Karpas-422 (cell line): ENCODE measurements at regions not wholly inside any gene's neighbourhood (a gene's known extent, or its start where the extent isn't known, plus 50 kb on each side); places are given as distances from the start of the nearest gene placed in this dataset.
"Not testable (repeated sequence)": the region's sequence is repeated elsewhere in the genome, so short reads cannot be mapped to it uniquely, and the experiment has no call there.

Experiments
- DNase-seq: peaks from one replicate; pipeline ENCODE4 v3.0.0-alpha.2; 2015
- H2AFZ ChIP-seq: fragments of 200-600 bp; sonication (generic); 2 replicates; pipeline ENCODE4 v1.6.1; 2014; ENCODE audit warnings: antibody characterized with exemption, low read length, mixed read lengths
- H3K27ac ChIP-seq: fragments of 200-600 bp; sonication (generic); 2 replicates; pipeline ENCODE4 v1.5.1; 2014; ENCODE audit warnings: mild to moderate bottlenecking, low read length, moderate library complexity
- H3K27me3 ChIP-seq: fragments of 200-600 bp; sonication (generic); 2 replicates; pipeline ENCODE4 v1.6.1; 2014; ENCODE audit warnings: low read length, mixed read lengths
- H3K36me3 ChIP-seq: fragments of 200-600 bp; sonication (generic); 2 replicates; pipeline ENCODE4 v1.6.1; 2014; ENCODE audit warnings: low read length, mixed read lengths; ENCODE audit not compliant: insufficient read depth
- H3K4me1 ChIP-seq: fragments of 200-600 bp; sonication (generic); 2 replicates; pipeline ENCODE4 v1.6.1; 2014; ENCODE audit warnings: mild to moderate bottlenecking, low read length, mixed read lengths
- H3K4me2 ChIP-seq: fragments of 200-600 bp; sonication (generic); 2 replicates; pipeline ENCODE4 v1.6.1; 2014; ENCODE audit warnings: low read length, low read depth, mild to moderate bottlenecking; ENCODE audit not compliant: poor library complexity, severe bottlenecking
- H3K4me3 ChIP-seq: fragments of 200-600 bp; sonication (generic); 2 replicates; pipeline ENCODE4 v1.5.1; 2014; ENCODE audit warnings: mild to moderate bottlenecking, antibody characterized with exemption, low read length, mixed read lengths
- H3K79me2 ChIP-seq: fragments of 200-600 bp; sonication (generic); 2 replicates; pipeline ENCODE4 v1.6.1; 2014; ENCODE audit warnings: mild to moderate bottlenecking, low read length, mixed read lengths
- H3K9ac ChIP-seq: fragments of 200-600 bp; sonication (generic); 2 replicates; pipeline ENCODE4 v1.6.0; 2014; ENCODE audit warnings: low read length
- H3K9me2 ChIP-seq: fragments of 200-600 bp; sonication (generic), shearing (Covaris generic); replicated peaks from 2 replicates; pipeline ENCODE4 v1.6.0; 2014; ENCODE audit warnings: mild to moderate bottlenecking, low read length, moderate library complexity; ENCODE audit not compliant: insufficient read depth
- H3K9me3 ChIP-seq: fragments of 300-700, 200-600 bp; sonication (generic); 2 replicates; pipeline ENCODE4 v1.6.1; 2014; ENCODE audit warnings: low read length, mixed read lengths
- H4K20me1 ChIP-seq: fragments of 200-600 bp; sonication (generic); 2 replicates; pipeline ENCODE4 v1.6.1; 2014; ENCODE audit warnings: mild to moderate bottlenecking, antibody characterized with exemption, low read length, low read depth; ENCODE audit not compliant: insufficient read depth

- no peaks in the 10 kb centered on the region for H3K27me3 ChIP-seq
- H4K20me1 ChIP-seq, result no peaks in the 10 kb centered on the region
- no peaks in the 10 kb centered on the region for H3K36me3 ChIP-seq
- H2AFZ ChIP-seq, result no peak overlapping the region
- H3K4me3 ChIP-seq, result no peak overlapping the region
- H3K9me2 ChIP-seq, result no peaks in the 10 kb centered on the region
- no peak overlapping the region for H3K27ac ChIP-seq
- no peak overlapping the region for H3K9ac ChIP-seq
- H3K9me3 ChIP-seq, result no peaks in the 10 kb centered on the region
- no peaks in the 10 kb centered on the region for H3K79me2 ChIP-seq
- H3K4me2 ChIP-seq, result no peak overlapping the region
- no peak for DNase-seq
- H3K4me1 ChIP-seq, result no peaks in the 10 kb centered on the region
Observed at GRCh38 chr19:28075229-28075628, 1137.7 kb downstream of the UQCRFS1 start.

- H3K36me3 ChIP-seq, result no peaks in the 10 kb centered on the region
Observed at GRCh38 chr19:28074773-28075172, 1138.2 kb downstream of the UQCRFS1 start.

GRCh38 chr19:28067882-28068281 lies 1145.1 kb downstream of the UQCRFS1 start:
- H4K20me1 ChIP-seq, result no peaks in the 10 kb centered on the region
- H2AFZ ChIP-seq, result no peak overlapping the region
- no peaks in the 10 kb centered on the region for H3K9me2 ChIP-seq
- no peaks in the 10 kb centered on the region for H3K9me3 ChIP-seq
- H3K79me2 ChIP-seq, result no peaks in the 10 kb centered on the region
- no peaks in the 10 kb centered on the region for H3K4me1 ChIP-seq
- no peak overlapping the region for H3K9ac ChIP-seq
- H3K4me3 ChIP-seq, result no peak overlapping the region
- no peaks in the 10 kb centered on the region for H3K36me3 ChIP-seq
- H3K27me3 ChIP-seq, result no peaks in the 10 kb centered on the region
- DNase-seq, result no peak
- no peak overlapping the region for H3K27ac ChIP-seq
- no peak overlapping the region for H3K4me2 ChIP-seq

More at GRCh38 chr19:28074773-28075172, 1138.2 kb downstream of the UQCRFS1 start:
- Histone ChIP-seq H4K20me1 (no peaks in the 10 kb centered on the region), H3K4me3 (no peak overlapping the region), H3K27ac (no peak overlapping the region), H3K4me1 (no peaks in the 10 kb centered on the region), H3K9ac (no peak overlapping the region), H3K9me3 (no peaks in the 10 kb centered on the region), H3K4me2 (no peak overlapping the region), H3K27me3 (no peaks in the 10 kb centered on the region), H3K9me2 (no peaks in the 10 kb centered on the region), H3K79me2 (no peaks in the 10 kb centered on the region), H2AFZ (no peak overlapping the region)
- DNase-seq, result no peak

DNA sequence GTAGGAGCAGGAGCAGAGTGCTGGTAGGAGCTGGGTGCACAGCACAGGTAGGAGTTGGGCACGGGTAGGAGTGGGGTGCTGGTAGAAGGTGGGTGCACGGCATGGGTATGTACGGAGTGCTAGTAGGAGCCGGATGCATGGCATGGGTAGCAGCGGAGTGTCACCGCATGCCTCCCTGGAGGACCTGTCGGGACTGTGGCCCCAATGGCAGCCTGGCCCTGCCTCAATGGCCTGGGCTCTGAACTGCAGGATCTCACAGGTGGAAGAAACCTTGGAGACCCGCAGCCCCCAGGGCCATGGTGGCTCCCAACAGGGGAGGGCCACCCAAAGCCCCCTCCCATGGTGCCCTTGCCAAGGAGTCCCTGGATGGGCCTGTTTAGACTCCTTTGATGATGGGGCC lies 1146.0 kb downstream of the UQCRFS1 start:
- no peak for DNase-seq
- H3K4me1 ChIP-seq, result no peaks in the 10 kb centered on the region
- no peak overlapping the region for H2AFZ ChIP-seq
- H3K79me2 ChIP-seq, result no peaks in the 10 kb centered on the region
- no peaks in the 10 kb centered on the region for H3K36me3 ChIP-seq
- no peaks in the 10 kb centered on the region for H3K9me2 ChIP-seq
- H3K9me3 ChIP-seq, result no peaks in the 10 kb centered on the region
- H3K27ac ChIP-seq, result no peak overlapping the region
- H3K4me2 ChIP-seq, result no peak overlapping the region
- H3K4me3 ChIP-seq, result no peak overlapping the region
- H3K9ac ChIP-seq, result no peak overlapping the region
- no peaks in the 10 kb centered on the region for H4K20me1 ChIP-seq
- no peaks in the 10 kb centered on the region for H3K27me3 ChIP-seq

- no peak for DNase-seq
- no peaks in the 10 kb centered on the region for H3K36me3 ChIP-seq
- no peaks in the 10 kb centered on the region for H3K9me3 ChIP-seq
- H4K20me1 ChIP-seq, result no peaks in the 10 kb centered on the region
- H3K4me1 ChIP-seq, result no peaks in the 10 kb centered on the region
- H3K9ac ChIP-seq, result no peak overlapping the region
- no peaks in the 10 kb centered on the region for H3K27me3 ChIP-seq
- no peak overlapping the region for H3K4me3 ChIP-seq
- H3K79me2 ChIP-seq, result no peaks in the 10 kb centered on the region
- no peak overlapping the region for H3K27ac ChIP-seq
- no peak overlapping the region for H3K4me2 ChIP-seq
- H2AFZ ChIP-seq, result no peak overlapping the region
- H3K9me2 ChIP-seq, result no peaks in the 10 kb centered on the region
Observed at GRCh38 chr19:28066161-28066560, 1146.8 kb downstream of the UQCRFS1 start.

GRCh38 chr19:28065026-28065425 lies 1147.9 kb downstream of the UQCRFS1 start:
- Histone ChIP-seq H3K9me2 (no peaks in the 10 kb centered on the region), H3K9me3 (peaks cover 3% of the 10 kb centered on the region; the same call in 1 of the 2 replicates), H3K4me2 (no peak overlapping the region), H3K79me2 (no peaks in the 10 kb centered on the region), H3K27me3 (no peaks in the 10 kb centered on the region), H3K9ac (no peak overlapping the region), H3K27ac (no peak overlapping the region), H4K20me1 (no peaks in the 10 kb centered on the region), H2AFZ (no peak overlapping the region), H3K4me3 (no peak overlapping the region), H3K4me1 (no peaks in the 10 kb centered on the region), H3K36me3 (no peaks in the 10 kb centered on the region)
- DNase-seq, result no peak

DNA sequence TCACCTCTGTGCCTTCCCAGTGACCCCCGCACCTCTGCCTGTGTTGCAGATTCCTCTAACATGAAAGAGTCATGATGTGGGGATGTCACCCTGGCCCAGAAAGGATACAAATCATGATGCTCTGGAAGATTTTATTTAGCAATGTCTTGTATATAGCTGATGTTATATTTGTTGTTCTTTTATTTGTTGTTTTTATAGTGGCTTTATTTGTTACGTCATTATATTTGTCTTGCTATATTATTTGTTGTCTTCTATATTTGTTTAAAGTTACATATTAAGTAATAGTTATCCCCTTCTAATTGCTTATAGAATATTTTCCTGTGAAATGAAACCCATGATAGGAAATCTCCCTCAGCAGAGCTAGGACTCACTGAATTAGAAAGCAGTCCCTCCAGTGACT lies 1149.2 kb downstream of the UQCRFS1 start:
- Histone ChIP-seq H3K36me3 (no peaks in the 10 kb centered on the region), H3K79me2 (no peaks in the 10 kb centered on the region), H3K27me3 (no peaks in the 10 kb centered on the region), H3K9ac (no peak overlapping the region), H3K4me2 (no peak overlapping the region), H3K9me2 (no peaks in the 10 kb centered on the region), H3K4me3 (no peak overlapping the region), H2AFZ (no peak overlapping the region), H3K4me1 (no peaks in the 10 kb centered on the region), H3K27ac (no peak overlapping the region), H4K20me1 (no peaks in the 10 kb centered on the region), H3K9me3 (peaks cover 8% of the 10 kb centered on the region; the same call in 1 of the 2 replicates)
- no peak for DNase-seq

- H3K4me2 ChIP-seq, result no peak overlapping the region
- H4K20me1 ChIP-seq, result no peaks in the 10 kb centered on the region
- H3K4me3 ChIP-seq, result no peak overlapping the region
- peaks cover 16% of the 10 kb centered on the region for H3K9me3 ChIP-seq
- H3K27ac ChIP-seq, result no peak overlapping the region
- no peaks in the 10 kb centered on the region for H3K27me3 ChIP-seq
- no peaks in the 10 kb centered on the region for H3K9me2 ChIP-seq
- H2AFZ ChIP-seq, result no peak overlapping the region
- no peak for DNase-seq
- no peaks in the 10 kb centered on the region for H3K36me3 ChIP-seq
- no peaks in the 10 kb centered on the region for H3K4me1 ChIP-seq
- no peaks in the 10 kb centered on the region for H3K79me2 ChIP-seq
- H3K9ac ChIP-seq, result no peak overlapping the region
Observed at GRCh38 chr19:28061111-28061510, 1151.8 kb downstream of the UQCRFS1 start.

GRCh38 chr19:28057026-28057425 lies 1155.9 kb downstream of the UQCRFS1 start:
- H3K27ac ChIP-seq, H3K4me1 ChIP-seq, H3K27me3 ChIP-seq, H3K9ac ChIP-seq, H3K9me2 ChIP-seq, H4K20me1 ChIP-seq, DNase-seq, H2AFZ ChIP-seq, H3K36me3 ChIP-seq, H3K4me2 ChIP-seq, H3K4me3 ChIP-seq, H3K79me2 ChIP-seq: not testable (repeated sequence)
- H3K9me3 ChIP-seq, result peaks cover 16% of the 10 kb centered on the region
